SH-SY5Y (cell line): ENCODE measurements at regions not wholly inside any gene's neighbourhood (a gene's known extent, or its start where the extent isn't known, plus 50 kb on each side); places are given as distances from the start of the nearest gene placed in this dataset.

Source experiments
- GATA2 ChIP-seq: IDR thresholded peaks from 2 replicates; pipeline ENCODE4 v1.6.1; 2011; ENCODE audit warnings: mild to moderate bottlenecking, low read depth, low read length
- GATA3 ChIP-seq: IDR thresholded peaks from 2 replicates; pipeline ENCODE4 v1.6.1; 2011; ENCODE audit warnings: low read depth, mild to moderate bottlenecking, low read length, moderate library complexity

DNA sequence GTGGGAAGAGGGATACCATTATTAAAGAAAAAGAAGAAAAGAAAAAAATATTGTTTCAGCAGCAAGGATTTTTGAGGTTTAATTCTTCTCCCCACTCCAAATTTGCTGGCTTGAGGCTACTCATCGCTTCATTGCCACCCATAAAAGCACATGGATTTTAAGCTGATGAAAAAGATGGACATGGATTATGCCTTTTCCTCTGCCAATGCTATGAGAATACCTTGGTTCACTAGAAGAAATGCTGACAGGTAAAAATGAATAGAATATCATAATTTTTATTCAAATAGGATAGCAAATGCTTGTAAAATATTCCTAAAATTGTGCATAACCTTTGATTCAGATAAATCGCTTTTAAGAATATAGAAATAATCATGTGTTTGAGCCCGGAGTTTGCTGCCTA is 289.7 kb upstream of the DPYD start:
- TF ChIP-seq GATA3 (no peak), GATA2 (no peak)
